ENCODE measurements at regions not wholly inside any gene's neighbourhood (a gene's known extent, or its start where the extent isn't known, plus 50 kb on each side); places are given as distances from the start of the nearest gene placed in this dataset.
A peak's percentile ranks its signal among the peaks of the same experiment; 100 is the strongest.

DNA sequence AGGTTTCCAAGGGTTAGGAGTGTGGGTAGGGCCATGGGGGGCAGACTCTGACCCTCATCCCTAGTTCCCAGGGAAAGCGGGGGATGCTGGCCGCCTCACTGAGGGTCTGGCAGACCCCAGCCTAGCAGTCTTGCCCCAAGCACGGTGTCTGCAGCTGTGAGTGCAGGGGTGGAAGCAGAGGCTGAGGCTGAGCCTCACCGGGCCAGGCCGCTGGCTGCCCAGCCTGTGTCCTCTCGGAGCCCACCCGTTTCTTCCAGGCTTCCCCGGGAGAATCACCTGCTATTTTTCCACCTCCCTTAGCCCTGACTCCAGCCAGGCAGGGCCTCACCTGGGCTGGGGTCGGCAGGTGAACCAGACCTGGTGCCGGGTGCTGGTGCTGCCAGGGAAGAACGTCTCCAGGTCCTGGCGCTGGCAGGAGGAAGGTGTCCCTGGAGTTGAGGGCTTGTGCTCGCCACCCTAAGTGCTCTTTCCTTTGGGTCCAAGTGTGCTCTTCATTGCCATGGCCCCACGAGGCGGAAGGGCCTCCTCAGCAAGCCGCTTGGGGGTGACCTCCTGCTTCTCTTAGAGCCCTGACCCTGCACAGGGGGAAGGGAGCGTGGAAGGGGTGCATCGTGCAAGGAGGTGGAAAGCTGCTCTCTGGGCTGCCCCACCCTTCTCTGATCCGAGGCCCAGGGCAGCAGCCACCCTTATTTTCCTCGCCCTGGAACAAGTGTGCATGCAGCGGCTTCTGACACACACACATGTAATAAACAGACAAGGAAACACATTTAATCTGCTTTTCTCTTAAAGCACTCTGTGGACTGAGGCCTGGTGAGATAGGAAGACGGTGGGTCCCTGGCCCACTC is 112.7 kb downstream of the FAM53A start:
- DNase-seq, result no peak
- H3K4me1 ChIP-seq, result peaks cover 0 to 10% (median 0%) of the 10 kb centered on the region in 4 donors
- H3K27me3 ChIP-seq, result peaks cover 0 to 61% of the 10 kb centered on the region in 2 donors
- H3K4me3 ChIP-seq, result no peak overlapping the region
- TF ChIP-seq, protein P1, sequence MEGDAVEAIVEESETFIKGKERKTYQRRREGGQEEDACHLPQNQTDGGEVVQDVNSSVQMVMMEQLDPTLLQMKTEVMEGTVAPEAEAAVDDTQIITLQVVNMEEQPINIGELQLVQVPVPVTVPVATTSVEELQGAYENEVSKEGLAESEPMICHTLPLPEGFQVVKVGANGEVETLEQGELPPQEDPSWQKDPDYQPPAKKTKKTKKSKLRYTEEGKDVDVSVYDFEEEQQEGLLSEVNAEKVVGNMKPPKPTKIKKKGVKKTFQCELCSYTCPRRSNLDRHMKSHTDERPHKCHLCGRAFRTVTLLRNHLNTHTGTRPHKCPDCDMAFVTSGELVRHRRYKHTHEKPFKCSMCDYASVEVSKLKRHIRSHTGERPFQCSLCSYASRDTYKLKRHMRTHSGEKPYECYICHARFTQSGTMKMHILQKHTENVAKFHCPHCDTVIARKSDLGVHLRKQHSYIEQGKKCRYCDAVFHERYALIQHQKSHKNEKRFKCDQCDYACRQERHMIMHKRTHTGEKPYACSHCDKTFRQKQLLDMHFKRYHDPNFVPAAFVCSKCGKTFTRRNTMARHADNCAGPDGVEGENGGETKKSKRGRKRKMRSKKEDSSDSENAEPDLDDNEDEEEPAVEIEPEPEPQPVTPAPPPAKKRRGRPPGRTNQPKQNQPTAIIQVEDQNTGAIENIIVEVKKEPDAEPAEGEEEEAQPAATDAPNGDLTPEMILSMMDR (IDR thresholded peaks at IDR 0.05), result no peak
- H3K36me3 ChIP-seq, result no peaks in the 10 kb centered on the region
- intact Hi-C loops (cut with DNase I; ENCODE audit: low total_unique reads), result no loop called here
- H3K9me3 ChIP-seq, result no peaks in the 10 kb centered on the region
- H3K27ac ChIP-seq, result no peak overlapping the region

DNA sequence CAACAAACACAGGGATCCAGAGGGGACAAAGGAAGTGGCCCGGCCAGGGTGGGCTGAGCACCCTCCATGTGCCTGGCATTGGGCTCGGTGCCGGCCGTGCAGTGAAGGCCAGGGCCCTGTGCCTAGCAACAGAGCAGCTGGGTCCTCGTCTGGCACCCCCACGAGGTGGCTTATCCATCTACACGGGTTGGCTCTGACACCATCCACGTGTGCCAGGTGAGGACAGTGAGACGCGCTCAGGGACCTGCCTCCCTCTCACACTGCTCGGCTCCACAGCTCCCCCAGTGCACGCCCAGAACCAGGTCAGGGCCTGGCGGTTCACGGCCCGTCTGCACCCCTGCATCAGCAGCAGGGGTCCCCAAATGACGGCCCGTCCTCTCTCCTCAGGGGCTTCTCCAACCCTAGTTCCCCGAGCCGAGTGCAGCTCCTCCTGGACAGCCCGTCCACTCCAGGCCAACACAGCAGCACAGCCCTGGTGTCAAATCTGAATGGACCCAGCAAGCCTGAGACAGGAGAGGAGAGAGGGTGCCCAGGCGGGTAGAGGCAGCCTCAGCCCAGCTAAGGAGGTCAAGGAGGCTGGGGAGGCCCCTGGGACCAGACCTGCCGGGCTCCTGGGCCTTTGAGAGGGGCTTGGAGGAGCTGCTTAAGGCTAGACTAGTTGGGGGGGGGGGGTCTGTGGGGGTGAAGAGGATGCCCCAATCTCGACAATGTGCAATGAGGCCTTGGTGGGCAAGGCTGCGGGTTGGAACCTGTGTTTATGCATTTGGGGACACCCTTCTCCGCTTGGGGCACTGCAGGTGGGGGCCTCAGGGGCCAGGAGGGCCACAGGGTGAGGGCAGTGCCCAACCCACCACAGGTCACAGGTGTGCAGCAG is 113.6 kb downstream of the FAM53A start:
- Histone ChIP-seq H3K36me3 (no peaks in the 10 kb centered on the region), H3K27me3 (peaks cover 0 to 61% of the 10 kb centered on the region in 2 donors), H3K4me3 (no peak overlapping the region), H3K9me3 (no peaks in the 10 kb centered on the region), H3K27ac (no peak overlapping the region), H3K4me1 (peaks cover 0 to 10% (median 0%) of the 10 kb centered on the region in 4 donors)
- intact Hi-C loops (cut with DNase I; ENCODE audit: low total_unique reads), result no loop called here
- peak in 1 of 2 donors; percentile 57 for DNase-seq
- TF ChIP-seq, protein P1 (IDR thresholded peaks at IDR 0.05), result no peak

- H3K27ac ChIP-seq, result no peak overlapping the region
- peaks cover 0 to 10% (median 0%) of the 10 kb centered on the region in 4 donors for H3K4me1 ChIP-seq
- H3K9me3 ChIP-seq, result no peaks in the 10 kb centered on the region
- TF ChIP-seq, protein P1 (IDR thresholded peaks at IDR 0.05), result no peak
- peak in 1 of 2 donors; percentile 56 for DNase-seq
- intact Hi-C loops (cut with DNase I; ENCODE audit: low total_unique reads), result no loop called here
- no peaks in the 10 kb centered on the region for H3K36me3 ChIP-seq
- peaks cover 0 to 61% of the 10 kb centered on the region in 2 donors for H3K27me3 ChIP-seq
- H3K4me3 ChIP-seq, result no peak overlapping the region
These were observed 114.5 kb downstream of the FAM53A start for GRCh38 chr4:1569461-1570151.

GRCh38 chr4:1568855-1569460 is 115.2 kb downstream of the FAM53A start:
- peaks cover 0 to 10% (median 0%) of the 10 kb centered on the region in 4 donors for H3K4me1 ChIP-seq
- H3K27me3 ChIP-seq, result peaks cover 0 to 61% of the 10 kb centered on the region in 2 donors
- H3K4me3 ChIP-seq, result no peak overlapping the region
- intact Hi-C loops (cut with DNase I; ENCODE audit: low total_unique reads), result no loop called here
- DNase-seq, result peak in 1 of 2 donors; percentile 54
- H3K36me3 ChIP-seq, result no peaks in the 10 kb centered on the region
- TF ChIP-seq, protein P1 (IDR thresholded peaks at IDR 0.05), result no peak
- H3K27ac ChIP-seq, result no peak overlapping the region
- H3K9me3 ChIP-seq, result no peaks in the 10 kb centered on the region
